CD14-positive monocyte (primary cell): ENCODE measurements at regions not wholly inside any gene's neighbourhood (a gene's known extent, or its start where the extent isn't known, plus 50 kb on each side); places are given as distances from the start of the nearest gene placed in this dataset.

Experiments
- DNase-seq, 3 donors: peaks; one replicate each; pipeline ENCODE4 v3.0.0-alpha.2; 2011 to 2022
- H2AFZ ChIP-seq: 2 replicates; pipeline ENCODE4 v1.6.0; 2012; ENCODE audit warnings: mild to moderate bottlenecking, low read depth, low read length, inconsistent platforms; ENCODE audit not compliant: insufficient read depth, poor library complexity, severe bottlenecking
- H3K27ac ChIP-seq, 2 donors: 1 replicate in 1 of 2; 2 replicates in 1 of 2; pipeline ENCODE4 v1.5.1; 2012 to 2013; ENCODE audit warnings: low read length in 2 of 2, control low read depth in 1 of 2, inconsistent platforms in 1 of 2, low read depth in 1 of 2, mild to moderate bottlenecking in 1 of 2
- H3K27me3 ChIP-seq, 2 donors: one replicate each; pipeline versions ENCODE4 v1.6.0 to v1.6.1; 2011 to 2013; ENCODE audit warnings: low read length in 2 of 2; ENCODE audit not compliant: control insufficient read depth in 2 of 2, insufficient read depth in 2 of 2
- H3K36me3 ChIP-seq, 2 donors: replicated peaks in 1 of 2; 1 replicate in 1 of 2; 2 replicates in 1 of 2; pipeline versions ENCODE4 v1.5.1 to v1.6.1; 2012 to 2013; ENCODE audit warnings: low read length in 2 of 2, control low read depth in 1 of 2, inconsistent platforms in 1 of 2, mild to moderate bottlenecking in 1 of 2; ENCODE audit not compliant: insufficient read depth in 2 of 2, control insufficient read depth in 1 of 2
- H3K4me1 ChIP-seq, 2 donors: 1 replicate in 1 of 2; 2 replicates in 1 of 2; pipeline versions ENCODE4 v1.5.1 to v1.6.1; 2012 to 2013; ENCODE audit warnings: low read length in 2 of 2, control low read depth in 1 of 2, inconsistent platforms in 1 of 2, mild to moderate bottlenecking in 1 of 2, moderate library complexity in 1 of 2; ENCODE audit not compliant: insufficient read depth in 2 of 2, control insufficient read depth in 1 of 2
- H3K4me2 ChIP-seq: replicated peaks from 2 replicates; pipeline ENCODE3; 2012; ENCODE audit warnings: low read length, moderate library complexity, mild to moderate bottlenecking; ENCODE audit not compliant: poor library complexity, severe bottlenecking; ENCODE audit errors: extremely low read depth
- H3K4me3 ChIP-seq, 3 experiments: fragments of 200-600 bp in 1 of 3; sonication (generic) in 1 of 3; replicated peaks in 1 of 3; 1 replicate in 2 of 3; 2 replicates in 1 of 3; pipeline ENCODE4 v1.5.1; 2011 to 2013; ENCODE audit warnings: low read length in 3 of 3, mild to moderate bottlenecking in 3 of 3, control low read depth in 2 of 3, low read depth in 2 of 3, inconsistent platforms in 1 of 3, moderate library complexity in 1 of 3
- H3K79me2 ChIP-seq: 2 replicates; pipeline ENCODE4 v1.6.0; 2012; ENCODE audit warnings: mild to moderate bottlenecking, control low read depth, inconsistent platforms, low read length, moderate library complexity; ENCODE audit not compliant: insufficient read depth
- H3K9ac ChIP-seq: 2 replicates; pipeline ENCODE4 v1.6.0; 2017; ENCODE audit warnings: low read length, mild to moderate bottlenecking; ENCODE audit not compliant: insufficient read depth, poor library complexity, severe bottlenecking
- H3K9me3 ChIP-seq, 2 donors: replicated peaks in 1 of 2; 1 replicate in 1 of 2; 2 replicates in 1 of 2; pipeline versions ENCODE4 v1.5.1 to v1.6.1; 2012 to 2013; ENCODE audit warnings: low read length in 2 of 2, control low read depth in 1 of 2; ENCODE audit not compliant: control insufficient read depth in 1 of 2, insufficient read depth in 1 of 2
- H4K20me1 ChIP-seq: 2 replicates; pipeline ENCODE4 v1.6.0; 2012; ENCODE audit warnings: mild to moderate bottlenecking, low read length, control low read depth, moderate library complexity; ENCODE audit not compliant: insufficient read depth
- H3K27ac Mint-ChIP-seq, 7 donors: one replicate each; pipeline ENCODE4 v1.8.0; 2020; ENCODE audit warnings: mild to moderate bottlenecking in 7 of 7, mixed read lengths in 7 of 7, moderate library complexity in 6 of 7, inconsistent platforms in 2 of 7
- H3K27me3 Mint-ChIP-seq, 3 donors: one replicate each; pipeline ENCODE4 v1.8.0; 2021 to 2022; ENCODE audit warnings: low read depth in 3 of 3, mild to moderate bottlenecking in 3 of 3, mixed read lengths in 3 of 3, moderate library complexity in 3 of 3, inconsistent platforms in 1 of 3
- H3K36me3 Mint-ChIP-seq, 2 donors: one replicate each; pipeline ENCODE4 v1.8.0; 2020; ENCODE audit warnings: mixed read lengths in 2 of 2, inconsistent platforms in 1 of 2, mild to moderate bottlenecking in 1 of 2
- H3K4me1 Mint-ChIP-seq: one replicate; pipeline ENCODE4 v1.8.0; 2020; ENCODE audit warnings: mild to moderate bottlenecking, mixed read lengths
- H3K4me3 Mint-ChIP-seq, 2 donors: one replicate each; pipeline ENCODE4 v1.8.0; 2020; ENCODE audit warnings: mild to moderate bottlenecking in 2 of 2, mixed read lengths in 2 of 2, moderate library complexity in 1 of 2
- H3K9me3 Mint-ChIP-seq, 7 donors: one replicate each; pipeline ENCODE4 v1.8.0; 2020 to 2022; ENCODE audit warnings: mixed read lengths in 7 of 7, mild to moderate bottlenecking in 6 of 7, moderate library complexity in 6 of 7, inconsistent platforms in 2 of 7
- CTCF ChIP-seq: fragments of 200-600 bp; IDR thresholded peaks from one replicate; pipeline ENCODE4 v1.8.0; 2022; ENCODE audit warnings: antibody characterized with exemption, mild to moderate bottlenecking
- WGBS: methylation state at CpG from one replicate; pipeline ENCODE4 v1.1.5; 2013; ENCODE audit warnings: missing lambda C conversion rate; ENCODE audit not compliant: insufficient coverage; 5-methylcytosine and 5-hydroxymethylcytosine counted together
- intact Hi-C, 2 donors: fragments of 100-400 bp; cut with micrococcal nuclease; formaldehyde crosslinking; loops; one replicate each; pipeline versions ENCODE4 v1.15.0 to v1.15.1; 2023

- Histone ChIP-seq H3K79me2 (no peaks in the 10 kb centered on the region), H3K4me3 (no peak overlapping the region), H3K4me1 (peaks cover 0 to 4% of the 10 kb centered on the region in 2 donors), H3K27me3 (no peaks in the 10 kb centered on the region), H4K20me1 (no peaks in the 10 kb centered on the region), H2AFZ (no peak overlapping the region), H3K9me3 (peaks cover 9 to 16% of the 10 kb centered on the region in 2 donors), H3K9ac (no peak overlapping the region), H3K36me3 (no peaks in the 10 kb centered on the region), H3K4me2 (no peak overlapping the region), H3K27ac (no peak overlapping the region)
- Mint-ChIP-seq H3K4me1 (peaks cover 3% of the 10 kb centered on the region), H3K27me3 (no peaks in the 10 kb centered on the region), H3K9me3 (peaks cover 11 to 28% (median 16%) of the 10 kb centered on the region in 7 donors), H3K36me3 (peaks cover 3 to 6% of the 10 kb centered on the region in 2 donors), H3K27ac (no peak overlapping the region), H3K4me3 (no peak overlapping the region)
- no peak for TF ChIP-seq CTCF
- no peak for DNase-seq
- no CpG with 5 or more reads among the region's 3 CpGs for WGBS
- intact Hi-C loops: no loop called here
Measured at GRCh38 chr12:31821484-31821883, 92.7 kb upstream of the AMN1 start.

GRCh38 chr12:31820832-31821231 lies 92.0 kb upstream of the AMN1 start:
- Histone ChIP-seq H3K9me3 (peaks cover 4 to 11% of the 10 kb centered on the region in 2 donors), H2AFZ (no peak overlapping the region), H4K20me1 (no peaks in the 10 kb centered on the region), H3K27ac (no peak overlapping the region), H3K79me2 (no peaks in the 10 kb centered on the region), H3K4me3 (no peak overlapping the region), H3K27me3 (no peaks in the 10 kb centered on the region), H3K4me1 (peaks cover 0 to 4% of the 10 kb centered on the region in 2 donors), H3K4me2 (no peak overlapping the region), H3K9ac (no peak overlapping the region), H3K36me3 (no peaks in the 10 kb centered on the region)
- no peak overlapping the region for H3K27ac Mint-ChIP-seq
- DNase-seq: no peak
- H3K27me3 Mint-ChIP-seq: no peaks in the 10 kb centered on the region
- peaks cover 3% of the 10 kb centered on the region for H3K4me1 Mint-ChIP-seq
- H3K9me3 Mint-ChIP-seq: peaks cover 9 to 24% (median 11%) of the 10 kb centered on the region in 7 donors
- no peak for TF ChIP-seq CTCF
- H3K36me3 Mint-ChIP-seq: peaks cover 3% of the 10 kb centered on the region in 2 donors
- no peak overlapping the region for H3K4me3 Mint-ChIP-seq
- WGBS: 92% methylated on average over 6 of the region's 7 CpGs
- intact Hi-C loops: no loop called here
